Mesenchymal stem cell (in vitro differentiated cells and primary cell): ENCODE measurements at regions not wholly inside any gene's neighbourhood (a gene's known extent, or its start where the extent isn't known, plus 50 kb on each side); places are given as distances from the start of the nearest gene placed in this dataset.

Source experiments
- DNase-seq: peaks from one replicate; pipeline ENCODE4 v3.0.0-alpha.2; 2013
- H2AFZ ChIP-seq: one replicate; pipeline ENCODE4 v1.6.1; 2013; ENCODE audit warnings: low read depth, mild to moderate bottlenecking, control low read depth, inconsistent platforms, low read length, moderate library complexity
- H2AK5ac ChIP-seq: 2 replicates; pipeline ENCODE4 v1.6.1; 2013; ENCODE audit warnings: low read length, moderate library complexity, mild to moderate bottlenecking, inconsistent platforms; ENCODE audit not compliant: severe bottlenecking
- H2BK120ac ChIP-seq: one replicate; pipeline ENCODE4 v1.6.1; 2013; ENCODE audit warnings: low read depth, mild to moderate bottlenecking, inconsistent platforms, low read length, moderate library complexity
- H2BK12ac ChIP-seq, 2 experiments: one replicate each; pipeline ENCODE4 v1.6.1; 2013; ENCODE audit warnings: inconsistent platforms in 2 of 2, low read length in 2 of 2, mild to moderate bottlenecking in 2 of 2, moderate library complexity in 2 of 2, control low read depth in 1 of 2
- H2BK15ac ChIP-seq: one replicate; pipeline ENCODE4 v1.6.1; 2013; ENCODE audit warnings: mild to moderate bottlenecking, low read depth, inconsistent platforms; ENCODE audit not compliant: poor library complexity, severe bottlenecking
- H2BK5ac ChIP-seq: 2 replicates; pipeline ENCODE4 v1.6.1; 2013; ENCODE audit warnings: low read depth, mild to moderate bottlenecking, low read length, control low read depth, inconsistent platforms; ENCODE audit not compliant: poor library complexity, severe bottlenecking
- H3K14ac ChIP-seq, 2 experiments: one replicate each; pipeline ENCODE4 v1.6.1; 2013; ENCODE audit warnings: inconsistent platforms in 2 of 2, low read length in 2 of 2, control low read depth in 1 of 2, mild to moderate bottlenecking in 1 of 2, moderate library complexity in 1 of 2
- H3K18ac ChIP-seq, 2 experiments: one replicate each; pipeline ENCODE4 v1.6.1; 2013; ENCODE audit warnings: inconsistent platforms in 2 of 2, low read length in 2 of 2, control low read depth in 1 of 2, low read depth in 1 of 2, mild to moderate bottlenecking in 1 of 2
- H3K23ac ChIP-seq, 2 experiments: one replicate each; pipeline ENCODE4 v1.6.1; 2013; ENCODE audit warnings: inconsistent platforms in 2 of 2, low read length in 2 of 2, mild to moderate bottlenecking in 2 of 2, moderate library complexity in 2 of 2, control low read depth in 1 of 2
- H3K27ac ChIP-seq: 2 replicates; pipeline ENCODE4 v1.5.1; 2013; ENCODE audit warnings: mild to moderate bottlenecking, moderate library complexity, low read length, control low read depth, inconsistent platforms; ENCODE audit not compliant: poor library complexity, severe bottlenecking
- H3K27me3 ChIP-seq, 2 experiments: 2 replicates each; pipeline versions ENCODE4 v1.6.1 to v1.7.0; 2013; ENCODE audit warnings: low read length in 2 of 2, mild to moderate bottlenecking in 2 of 2, moderate library complexity in 2 of 2, control low read depth in 1 of 2, inconsistent platforms in 1 of 2; ENCODE audit not compliant: control insufficient read depth in 1 of 2, insufficient read depth in 1 of 2
- H3K36me3 ChIP-seq, 2 experiments: 2 replicates each; pipeline versions ENCODE4 v1.6.1 to v1.7.0; 2013; ENCODE audit warnings: low read length in 2 of 2, control low read depth in 1 of 2, inconsistent platforms in 1 of 2, low read depth in 1 of 2, mild to moderate bottlenecking in 1 of 2; ENCODE audit not compliant: insufficient read depth in 2 of 2, control insufficient read depth in 1 of 2
- H3K4ac ChIP-seq, 2 experiments: one replicate each; pipeline ENCODE4 v1.6.1; 2013; ENCODE audit warnings: inconsistent platforms in 2 of 2, low read length in 2 of 2, mild to moderate bottlenecking in 2 of 2, moderate library complexity in 2 of 2, control low read depth in 1 of 2, low read depth in 1 of 2
- H3K4me1 ChIP-seq: 2 replicates; pipeline ENCODE4 v1.6.1; 2013; ENCODE audit warnings: low read depth, low read length, control low read depth; ENCODE audit not compliant: control insufficient read depth, insufficient read depth
- H3K4me2 ChIP-seq: 2 replicates; pipeline ENCODE4 v1.6.1; 2013; ENCODE audit warnings: low read length, mild to moderate bottlenecking, inconsistent platforms; ENCODE audit not compliant: poor library complexity, severe bottlenecking
- H3K4me3 ChIP-seq, 2 experiments: 2 replicates each; pipeline versions ENCODE4 v1.5.1 to v1.7.0; 2013; ENCODE audit warnings: low read length in 2 of 2, mild to moderate bottlenecking in 2 of 2, control low read depth in 1 of 2, low read depth in 1 of 2; ENCODE audit not compliant: insufficient read depth in 1 of 2
- H3K79me1 ChIP-seq: replicated peaks from 2 replicates; pipeline ENCODE4 v1.6.1; 2013; ENCODE audit warnings: mild to moderate bottlenecking, control low read depth, low read length, inconsistent platforms; ENCODE audit not compliant: poor library complexity, severe bottlenecking
- H3K9ac ChIP-seq: 2 replicates; pipeline ENCODE4 v1.7.0; 2013; ENCODE audit warnings: mild to moderate bottlenecking, low read length, moderate library complexity
- H3K9me3 ChIP-seq: 2 replicates; pipeline ENCODE4 v1.7.0; 2013; ENCODE audit warnings: mild to moderate bottlenecking, low read length; ENCODE audit not compliant: control insufficient read depth
- H4K8ac ChIP-seq: one replicate; pipeline ENCODE4 v1.6.1; 2013; ENCODE audit warnings: inconsistent platforms, mild to moderate bottlenecking, low read length, moderate library complexity
- H4K91ac ChIP-seq: one replicate; pipeline ENCODE4 v1.6.1; 2013; ENCODE audit warnings: mild to moderate bottlenecking, low read length, inconsistent platforms
- WGBS: methylation state at CpG from one replicate; pipeline ENCODE4 v1.1.7; 2013; ENCODE audit warnings: mixed read lengths; 5-methylcytosine and 5-hydroxymethylcytosine counted together

GRCh38 chr2:16257322-16258028 is 317.1 kb downstream of the MYCN start:
- WGBS = 62% methylated on average over 6 of the region's 6 CpGs
- Histone ChIP-seq H2BK12ac (no peak overlapping the region), H3K4me1 (no peaks in the 10 kb centered on the region), H3K79me1 (no peaks in the 10 kb centered on the region), H3K18ac (no peak overlapping the region), H2BK5ac (no peak overlapping the region), H2AFZ (no peak overlapping the region), H3K4ac (no peak overlapping the region), H2AK5ac (no peak overlapping the region), H4K8ac (no peak overlapping the region), H3K23ac (no peak overlapping the region), H3K27ac (no peak overlapping the region), H3K9me3 (peaks cover 4% of the 10 kb centered on the region), H3K9ac (no peak overlapping the region), H3K4me2 (no peak overlapping the region), H3K14ac (no peak overlapping the region), H3K36me3 (no peaks in the 10 kb centered on the region), H4K91ac (no peak overlapping the region), H3K4me3 (no peak overlapping the region), H2BK120ac (no peak overlapping the region), H2BK15ac (no peak overlapping the region), H3K27me3 (no peaks in the 10 kb centered on the region)
- no peak for DNase-seq

GRCh38 chr2:16256601-16257321 is 316.4 kb downstream of the MYCN start:
- Histone ChIP-seq H2BK15ac (no peak overlapping the region), H2AK5ac (no peak overlapping the region), H2BK5ac (no peak overlapping the region), H3K23ac (no peak overlapping the region), H3K9ac (no peak overlapping the region), H2BK12ac (no peak overlapping the region), H3K79me1 (no peaks in the 10 kb centered on the region), H4K91ac (no peak overlapping the region), H3K36me3 (no peaks in the 10 kb centered on the region), H3K4me1 (no peaks in the 10 kb centered on the region), H4K8ac (no peak overlapping the region), H2BK120ac (no peak overlapping the region), H3K4me3 (no peak overlapping the region), H3K4ac (no peak overlapping the region), H2AFZ (no peak overlapping the region), H3K14ac (no peak overlapping the region), H3K27ac (no peak overlapping the region), H3K27me3 (no peaks in the 10 kb centered on the region), H3K9me3 (no peaks in the 10 kb centered on the region), H3K4me2 (no peak overlapping the region), H3K18ac (no peak overlapping the region)
- no peak for DNase-seq
- 73% methylated on average over 5 of the region's 6 CpGs for WGBS

- no peak for DNase-seq
- no peak overlapping the region for H4K91ac ChIP-seq
- H2BK12ac ChIP-seq = no peak overlapping the region
- no peak overlapping the region for H4K8ac ChIP-seq
- WGBS = 90% methylated on average over 2 of the region's 4 CpGs
- no peaks in the 10 kb centered on the region for H3K9me3 ChIP-seq
- no peak overlapping the region for H2AK5ac ChIP-seq
- no peak overlapping the region for H2BK120ac ChIP-seq
- H3K18ac ChIP-seq = no peak overlapping the region
- H3K4me3 ChIP-seq = no peak overlapping the region
- no peak overlapping the region for H2BK15ac ChIP-seq
- no peaks in the 10 kb centered on the region for H3K4me1 ChIP-seq
- no peak overlapping the region for H2BK5ac ChIP-seq
- no peak overlapping the region for H3K9ac ChIP-seq
- H3K27ac ChIP-seq = no peak overlapping the region
- no peak overlapping the region for H3K4ac ChIP-seq
- no peaks in the 10 kb centered on the region for H3K27me3 ChIP-seq
- no peak overlapping the region for H3K14ac ChIP-seq
- no peak overlapping the region for H2AFZ ChIP-seq
- H3K23ac ChIP-seq = no peak overlapping the region
- no peaks in the 10 kb centered on the region for H3K36me3 ChIP-seq
- H3K4me2 ChIP-seq = no peak overlapping the region
- no peaks in the 10 kb centered on the region for H3K79me1 ChIP-seq
Observed at GRCh38 chr2:16255120-16255519, 314.8 kb downstream of the MYCN start.

GRCh38 chr2:16254356-16254965 is 314.1 kb downstream of the MYCN start:
- no peak overlapping the region for H3K14ac ChIP-seq
- H3K36me3 ChIP-seq = no peaks in the 10 kb centered on the region
- no peak overlapping the region for H3K4me2 ChIP-seq
- DNase-seq = no peak
- H4K91ac ChIP-seq = no peak overlapping the region
- H3K9me3 ChIP-seq = no peaks in the 10 kb centered on the region
- H3K18ac ChIP-seq = no peak overlapping the region
- no peaks in the 10 kb centered on the region for H3K27me3 ChIP-seq
- H2BK15ac ChIP-seq = no peak overlapping the region
- H2BK5ac ChIP-seq = no peak overlapping the region
- no peak overlapping the region for H3K27ac ChIP-seq
- H4K8ac ChIP-seq = no peak overlapping the region
- H3K23ac ChIP-seq = no peak overlapping the region
- no peak overlapping the region for H2AK5ac ChIP-seq
- H2BK12ac ChIP-seq = no peak overlapping the region
- no peak overlapping the region for H2AFZ ChIP-seq
- no peak overlapping the region for H3K9ac ChIP-seq
- 54% methylated on average over 3 of the region's 3 CpGs for WGBS
- no peak overlapping the region for H2BK120ac ChIP-seq
- H3K4me1 ChIP-seq = no peaks in the 10 kb centered on the region
- H3K4me3 ChIP-seq = no peak overlapping the region
- H3K79me1 ChIP-seq = no peaks in the 10 kb centered on the region
- no peak overlapping the region for H3K4ac ChIP-seq
